ENCODE measurements at regions not wholly inside any gene's neighbourhood (a gene's known extent, or its start where the extent isn't known, plus 50 kb on each side); places are given as distances from the start of the nearest gene placed in this dataset.

- TF ChIP-seq CTCF (IDR thresholded peaks at IDR 0.05 in 2 of 3, conservative IDR thresholded peaks at IDR 0.05 in 1 of 3; ENCODE audit: borderline replicate concordance in 1 of 3, insufficient read depth in 1 of 3, low read depth in 2 of 3, low read length in 2 of 3) (no peak), CBX3 (IDR thresholded peaks at IDR 0.05; ENCODE audit: low read depth) (no peak), EZH2phosphoT487 (IDR thresholded peaks at IDR 0.05; ENCODE audit: borderline replicate concordance) (no peak)
Observed at GRCh38 chr1:193730017-193730416, 543.6 kb upstream of the B3GALT2 start (continued).

- ChIA-PET POLR2A (no interaction called here), CTCF (no interaction called here), RAD21 (ENCODE audit: low non-redundant PET in 1 of 2, low total read pairs in 2 of 2, uncharacterized antibody in 2 of 2, unreplicated experiment in 2 of 2) (no interaction called here)
- no peaks in the 10 kb centered on the region for H4K20me1 ChIP-seq (ENCODE audit: insufficient read depth)
- no peak overlapping the region for H3K4me2 ChIP-seq (ENCODE audit: low read length)
- ATAC-seq, result no peak
- no peak for DNase-seq (ENCODE audit: low read depth, low spot score)
- no peaks in the 10 kb centered on the region for H3K79me2 ChIP-seq (ENCODE audit: insufficient read depth, low read length)
- H3K36me3 ChIP-seq (ENCODE audit: control insufficient read depth in 1 of 2, insufficient read depth in 2 of 2, low read length in 2 of 2), result no peaks in the 10 kb centered on the region
- TF ChIP-seq ZFX (IDR thresholded peaks at IDR 0.05) (no peak), TCF7L2 (IDR thresholded peaks at IDR 0.05; ENCODE audit: borderline replicate concordance, extremely low read depth, insufficient read depth, insufficient read length) (no peak), JUND (IDR thresholded peaks at IDR 0.05) (no peak), ELF1 (IDR thresholded peaks at IDR 0.05; ENCODE audit: borderline replicate concordance, low read depth) (no peak), POLR2AphosphoS5 (IDR thresholded peaks at IDR 0.05; ENCODE audit: low read depth, low read length) (no peak), RAD21 (IDR thresholded peaks at IDR 0.05; ENCODE audit: low read depth) (no peak), EGR1 (IDR thresholded peaks at IDR 0.05; ENCODE audit: low read depth) (no peak), ATF3 (IDR thresholded peaks at IDR 0.05) (no peak), MAX (IDR thresholded peaks at IDR 0.05) (no peak), SIN3A (IDR thresholded peaks at IDR 0.05; ENCODE audit: low read depth) (no peak), FOSL1 (IDR thresholded peaks at IDR 0.05; ENCODE audit: low read depth) (no peak), REST (IDR thresholded peaks at IDR 0.05; ENCODE audit: low read depth) (no peak), CBX3 (IDR thresholded peaks at IDR 0.05; ENCODE audit: low read depth) (no peak), YY1 (IDR thresholded peaks at IDR 0.05; ENCODE audit: extremely low read depth, insufficient replicate concordance, low read depth, low read length) (no peak), ZNF274 (IDR thresholded peaks at IDR 0.05; ENCODE audit: low read depth, low read length) (no peak), SP1 (IDR thresholded peaks at IDR 0.05; ENCODE audit: low read depth) (no peak), POLR2A (IDR thresholded peaks at IDR 0.05; ENCODE audit: borderline replicate concordance, extremely low read depth, insufficient read depth, insufficient read length) (no peak), EZH2phosphoT487 (IDR thresholded peaks at IDR 0.05; ENCODE audit: borderline replicate concordance) (no peak), CEBPB (IDR thresholded peaks at IDR 0.05; ENCODE audit: low read depth) (no peak)
- no peaks in the 10 kb centered on the region for H3K9me2 ChIP-seq (ENCODE audit: insufficient read depth)
- H3K9me3 ChIP-seq (ENCODE audit: control insufficient read depth in 1 of 2, insufficient read depth in 1 of 2, low read depth in 1 of 2, low read length in 2 of 2), result no peaks in the 10 kb centered on the region
- no peak overlapping the region for H3K27ac ChIP-seq (ENCODE audit: low read depth, low read length)
- no peak overlapping the region for H3K9ac ChIP-seq (ENCODE audit: low read length)
- no peaks in the 10 kb centered on the region for H3K27me3 ChIP-seq (ENCODE audit: insufficient read depth, low read length)
- no peak overlapping the region for H3K4me3 ChIP-seq (replicated peaks in 1 of 2; ENCODE audit: low read depth in 1 of 2, low read length in 2 of 2)
- BruUV-seq (replicated peaks), result no TSS peak
- no peak overlapping the region for H2AFZ ChIP-seq (ENCODE audit: low read depth, low read length, poor library complexity, severe bottlenecking)
- intact Hi-C loops (cut with micrococcal nuclease), result no loop called here
- no peaks in the 10 kb centered on the region for H3K4me1 ChIP-seq (ENCODE audit: control insufficient read depth in 1 of 2, insufficient read depth in 2 of 2, low read length in 2 of 2)
Observed at GRCh38 chr1:193729429-193729828, 543.0 kb upstream of the B3GALT2 start.

Data from HCT116 (cell line).